ENCODE measurements at regions not wholly inside any gene's neighbourhood (a gene's known extent, or its start where the extent isn't known, plus 50 kb on each side); places are given as distances from the start of the nearest gene placed in this dataset.
"Not testable (repeated sequence)": the region's sequence is repeated elsewhere in the genome, so short reads cannot be mapped to it uniquely, and the experiment has no call there.

- H3K27me3 ChIP-seq (ENCODE audit: control insufficient read depth in 1 of 2, insufficient read depth in 2 of 2, low read length in 2 of 2); H3K9ac ChIP-seq (ENCODE audit: low read length); H3K27ac ChIP-seq (ENCODE audit: low read depth, low read length); H3K36me3 ChIP-seq (ENCODE audit: insufficient read depth, low read length); H3K9me3 ChIP-seq (ENCODE audit: low read length); H3K4me1 ChIP-seq (ENCODE audit: insufficient read depth, low read length); H3K4me3 ChIP-seq (ENCODE audit: low read depth in 1 of 2, low read length in 2 of 2): not testable (repeated sequence)
Observed at GRCh38 chr16:88276123-88276588, 106.6 kb upstream of the ZNF469 start.

GRCh38 chr16:88276591-88276990, 106.2 kb upstream of the ZNF469 start:
- Histone ChIP-seq H3K4me3 (ENCODE audit: low read depth in 1 of 2, low read length in 2 of 2) (no peak overlapping the region), H3K36me3 (ENCODE audit: insufficient read depth, low read length) (no peaks in the 10 kb centered on the region)

DNA sequence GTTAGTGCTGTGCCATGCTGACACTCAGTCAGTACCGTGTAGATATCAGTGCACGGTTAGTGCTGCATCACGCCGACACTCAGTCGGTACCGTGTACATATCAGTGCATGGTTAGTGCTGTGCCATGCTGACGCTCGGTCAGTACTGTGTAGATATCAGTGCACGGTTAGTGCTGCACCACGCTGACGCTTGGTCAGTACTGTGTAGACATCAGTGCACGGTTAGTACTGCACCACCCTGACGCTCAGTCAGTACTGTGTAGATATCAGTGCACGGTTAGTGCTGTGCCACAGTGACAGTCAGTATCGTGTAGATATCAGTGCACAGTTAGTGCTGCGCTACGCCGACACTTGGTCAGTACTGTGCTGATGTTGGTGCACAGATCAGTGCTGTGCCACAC, 102.8 kb upstream of the ZNF469 start:
- Histone ChIP-seq H3K4me1 (ENCODE audit: insufficient read depth, low read length) (peaks cover 11% of the 10 kb centered on the region), H3K27me3 (ENCODE audit: control insufficient read depth in 1 of 2, insufficient read depth in 2 of 2, low read length in 2 of 2) (no peaks in the 10 kb centered on the region), H3K36me3 (ENCODE audit: insufficient read depth, low read length) (no peaks in the 10 kb centered on the region), H3K4me3 (ENCODE audit: low read depth in 1 of 2, low read length in 2 of 2) (no peak overlapping the region), H3K9me3 (ENCODE audit: low read length) (no peaks in the 10 kb centered on the region), H3K27ac (ENCODE audit: low read depth, low read length) (no peak overlapping the region), H3K9ac (ENCODE audit: low read length) (no peak overlapping the region)

More at GRCh38 chr16:88276591-88276990, 106.2 kb upstream of the ZNF469 start:
- Histone ChIP-seq H3K9ac (ENCODE audit: low read length) (no peak overlapping the region), H3K4me1 (ENCODE audit: insufficient read depth, low read length) (no peaks in the 10 kb centered on the region), H3K27ac (ENCODE audit: low read depth, low read length) (no peak overlapping the region), H3K27me3 (ENCODE audit: control insufficient read depth in 1 of 2, insufficient read depth in 2 of 2, low read length in 2 of 2) (no peaks in the 10 kb centered on the region), H3K9me3 (ENCODE audit: low read length) (no peaks in the 10 kb centered on the region)

GRCh38 chr16:88281858-88282563, 100.7 kb upstream of the ZNF469 start:
- no peak overlapping the region for H3K27ac ChIP-seq (ENCODE audit: low read depth, low read length)
- no peak overlapping the region for H3K9ac ChIP-seq (ENCODE audit: low read length)
- H3K4me1 ChIP-seq (ENCODE audit: insufficient read depth, low read length), result peaks cover 11% of the 10 kb centered on the region
- H3K9me3 ChIP-seq (ENCODE audit: low read length), result peaks cover 7% of the 10 kb centered on the region
- H3K27me3 ChIP-seq (ENCODE audit: control insufficient read depth in 1 of 2, insufficient read depth in 2 of 2, low read length in 2 of 2), result no peaks in the 10 kb centered on the region
- H3K36me3 ChIP-seq (ENCODE audit: insufficient read depth, low read length), result no peaks in the 10 kb centered on the region
- H3K4me3 ChIP-seq (ENCODE audit: low read depth in 1 of 2, low read length in 2 of 2), result no peak overlapping the region

DNA sequence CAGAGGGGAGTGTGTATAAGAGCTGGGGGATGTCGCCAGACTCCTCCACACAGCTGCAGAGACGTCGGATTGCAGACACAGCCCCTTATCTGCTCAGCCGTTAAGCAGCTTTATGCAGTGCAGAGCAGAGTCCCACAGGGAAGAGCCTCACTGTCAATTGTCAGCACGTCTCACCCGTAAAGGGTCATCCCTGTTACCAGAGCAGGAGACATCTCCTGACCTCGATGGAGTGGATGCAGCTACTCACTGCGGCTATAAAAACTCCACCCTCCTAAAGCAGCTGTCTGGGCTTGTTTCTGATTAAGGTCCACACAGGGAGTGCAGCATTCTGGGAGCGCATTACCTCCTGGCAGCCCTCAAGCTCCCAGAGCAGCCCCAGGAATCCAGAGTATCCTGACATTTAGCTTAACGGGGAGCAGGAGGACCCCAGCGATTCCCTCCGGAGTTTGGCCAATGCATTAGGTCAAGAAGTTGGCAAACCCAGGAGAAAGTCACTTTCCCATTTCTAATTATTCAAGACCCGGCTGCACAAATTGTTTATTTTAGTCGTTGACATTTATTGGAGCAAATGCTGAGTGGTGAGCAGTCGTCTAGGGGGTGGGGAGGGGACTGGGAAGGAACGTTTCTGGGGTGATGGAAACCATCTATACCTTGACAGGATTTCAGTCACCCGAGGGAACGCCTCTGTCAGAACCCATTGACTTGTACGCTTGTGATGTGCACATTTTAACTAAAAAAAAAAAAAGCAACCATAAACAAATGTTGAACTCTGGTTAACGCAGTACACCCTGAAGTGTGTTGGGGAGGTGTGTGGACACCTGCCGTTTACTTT, 100.0 kb upstream of the ZNF469 start:
- Histone ChIP-seq H3K27ac (ENCODE audit: low read depth, low read length) (no peak overlapping the region), H3K36me3 (ENCODE audit: insufficient read depth, low read length) (no peaks in the 10 kb centered on the region), H3K4me3 (ENCODE audit: low read depth in 1 of 2, low read length in 2 of 2) (no peak overlapping the region)

GRCh38 chr16:88283596-88283995, 99.2 kb upstream of the ZNF469 start:
- no peaks in the 10 kb centered on the region for H3K27me3 ChIP-seq (ENCODE audit: control insufficient read depth in 1 of 2, insufficient read depth in 2 of 2, low read length in 2 of 2)
- H3K9ac ChIP-seq (ENCODE audit: low read length), result no peak overlapping the region
- H3K4me1 ChIP-seq (ENCODE audit: insufficient read depth, low read length), result peaks cover 11% of the 10 kb centered on the region
- peaks cover 11% of the 10 kb centered on the region for H3K9me3 ChIP-seq (ENCODE audit: low read length)
- H3K27ac ChIP-seq (ENCODE audit: low read depth, low read length), result no peak overlapping the region
- H3K4me3 ChIP-seq (ENCODE audit: low read depth in 1 of 2, low read length in 2 of 2), result no peak overlapping the region
- no peaks in the 10 kb centered on the region for H3K36me3 ChIP-seq (ENCODE audit: insufficient read depth, low read length)

More for the DNA sequence above, 100.0 kb upstream of the ZNF469 start:
- H3K27me3 ChIP-seq (ENCODE audit: control insufficient read depth in 1 of 2, insufficient read depth in 2 of 2, low read length in 2 of 2), result no peaks in the 10 kb centered on the region
- H3K9me3 ChIP-seq (ENCODE audit: low read length), result peaks cover 11% of the 10 kb centered on the region
- no peak overlapping the region for H3K9ac ChIP-seq (ENCODE audit: low read length)
- peaks cover 11% of the 10 kb centered on the region for H3K4me1 ChIP-seq (ENCODE audit: insufficient read depth, low read length)

- Histone ChIP-seq H3K27ac (ENCODE audit: low read depth, low read length) (no peak overlapping the region), H3K36me3 (ENCODE audit: insufficient read depth, low read length) (no peaks in the 10 kb centered on the region), H3K4me3 (ENCODE audit: low read depth in 1 of 2, low read length in 2 of 2) (no peak overlapping the region), H3K27me3 (ENCODE audit: control insufficient read depth in 1 of 2, insufficient read depth in 2 of 2, low read length in 2 of 2) (no peaks in the 10 kb centered on the region), H3K9ac (ENCODE audit: low read length) (no peak overlapping the region), H3K4me1 (ENCODE audit: insufficient read depth, low read length) (peaks cover 11% of the 10 kb centered on the region), H3K9me3 (ENCODE audit: low read length) (peaks cover 11% of the 10 kb centered on the region)
Observed at GRCh38 chr16:88284101-88284500, 98.7 kb upstream of the ZNF469 start.

GRCh38 chr16:88284626-88285513, 97.9 kb upstream of the ZNF469 start:
- H3K9ac ChIP-seq (ENCODE audit: low read length), result no peak overlapping the region
- peaks cover 11% of the 10 kb centered on the region for H3K4me1 ChIP-seq (ENCODE audit: insufficient read depth, low read length)
- H3K27me3 ChIP-seq (ENCODE audit: control insufficient read depth in 1 of 2, insufficient read depth in 2 of 2, low read length in 2 of 2), result no peaks in the 10 kb centered on the region
- H3K36me3 ChIP-seq (ENCODE audit: insufficient read depth, low read length), result no peaks in the 10 kb centered on the region
- H3K27ac ChIP-seq (ENCODE audit: low read depth, low read length), result no peak overlapping the region
- peaks cover 11% of the 10 kb centered on the region for H3K9me3 ChIP-seq (ENCODE audit: low read length)
- H3K4me3 ChIP-seq (ENCODE audit: low read depth in 1 of 2, low read length in 2 of 2), result no peak overlapping the region

DNA sequence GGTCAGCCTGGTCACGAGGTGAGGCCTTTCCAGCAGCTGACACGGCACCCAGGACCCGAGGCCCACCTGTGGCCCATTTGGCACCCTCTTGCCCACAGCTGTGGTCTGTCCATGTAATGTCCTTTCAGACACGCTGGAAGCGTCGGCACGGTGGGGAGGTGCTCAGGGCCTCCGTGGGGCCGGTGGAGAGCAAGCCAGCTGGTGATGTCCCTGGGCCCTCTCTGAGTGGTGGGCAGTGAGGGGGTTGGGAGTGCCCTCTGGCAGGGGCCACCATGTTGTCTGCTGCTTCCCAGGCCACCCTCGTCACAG, 97.3 kb upstream of the ZNF469 start:
- Histone ChIP-seq H3K27me3 (ENCODE audit: control insufficient read depth in 1 of 2, insufficient read depth in 2 of 2, low read length in 2 of 2) (no peaks in the 10 kb centered on the region), H3K4me1 (ENCODE audit: insufficient read depth, low read length) (peaks cover 11% of the 10 kb centered on the region), H3K9me3 (ENCODE audit: low read length) (peaks cover 11% of the 10 kb centered on the region), H3K27ac (ENCODE audit: low read depth, low read length) (no peak overlapping the region), H3K4me3 (ENCODE audit: low read depth in 1 of 2, low read length in 2 of 2) (no peak overlapping the region), H3K9ac (ENCODE audit: low read length) (no peak overlapping the region), H3K36me3 (ENCODE audit: insufficient read depth, low read length) (no peaks in the 10 kb centered on the region)

- H3K9me3 ChIP-seq (ENCODE audit: low read length), result peaks cover 11% of the 10 kb centered on the region
- H3K4me1 ChIP-seq (ENCODE audit: insufficient read depth, low read length), result peaks cover 11% of the 10 kb centered on the region
- no peak overlapping the region for H3K4me3 ChIP-seq (ENCODE audit: low read depth in 1 of 2, low read length in 2 of 2)
- H3K27ac ChIP-seq (ENCODE audit: low read depth, low read length), result no peak overlapping the region
- H3K36me3 ChIP-seq (ENCODE audit: insufficient read depth, low read length), result no peaks in the 10 kb centered on the region
- H3K9ac ChIP-seq (ENCODE audit: low read length), result no peak overlapping the region
- H3K27me3 ChIP-seq (ENCODE audit: control insufficient read depth in 1 of 2, insufficient read depth in 2 of 2, low read length in 2 of 2), result no peaks in the 10 kb centered on the region
Observed at GRCh38 chr16:88286301-88286923, 96.3 kb upstream of the ZNF469 start.

DNA sequence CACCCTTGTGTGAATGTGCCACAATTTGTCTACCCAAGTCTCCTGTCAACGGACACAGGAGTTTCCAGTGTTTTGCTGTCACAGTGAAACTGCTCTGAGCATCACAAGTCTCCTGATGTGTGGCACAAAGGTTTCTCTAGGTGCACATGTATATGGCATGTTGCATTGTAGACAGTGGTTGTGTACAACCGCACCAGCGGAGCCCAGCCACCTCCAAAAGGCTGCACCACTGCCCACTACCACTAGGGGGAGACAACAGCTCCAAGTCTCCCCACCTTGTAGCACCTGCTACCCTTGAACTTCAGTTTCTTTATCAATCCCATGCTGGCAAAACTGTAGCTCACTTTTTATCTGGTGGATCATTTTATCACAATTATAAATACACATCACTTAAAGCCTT, 95.5 kb upstream of the ZNF469 start:
- Histone ChIP-seq H3K27ac (ENCODE audit: low read depth, low read length) (no peak overlapping the region), H3K4me3 (ENCODE audit: low read depth in 1 of 2, low read length in 2 of 2) (no peak overlapping the region), H3K4me1 (ENCODE audit: insufficient read depth, low read length) (peaks cover 10% of the 10 kb centered on the region), H3K27me3 (ENCODE audit: control insufficient read depth in 1 of 2, insufficient read depth in 2 of 2, low read length in 2 of 2) (peaks cover 0 to 4% of the 10 kb centered on the region in 2 donors), H3K9me3 (ENCODE audit: low read length) (peaks cover 11% of the 10 kb centered on the region), H3K9ac (ENCODE audit: low read length) (no peak overlapping the region), H3K36me3 (ENCODE audit: insufficient read depth, low read length) (no peaks in the 10 kb centered on the region)

Data from muscle layer of colon (tissue), 2 donors.